ENCODE measurements at regions not wholly inside any gene's neighbourhood (a gene's known extent, or its start where the extent isn't known, plus 50 kb on each side); places are given as distances from the start of the nearest gene placed in this dataset.

DNA sequence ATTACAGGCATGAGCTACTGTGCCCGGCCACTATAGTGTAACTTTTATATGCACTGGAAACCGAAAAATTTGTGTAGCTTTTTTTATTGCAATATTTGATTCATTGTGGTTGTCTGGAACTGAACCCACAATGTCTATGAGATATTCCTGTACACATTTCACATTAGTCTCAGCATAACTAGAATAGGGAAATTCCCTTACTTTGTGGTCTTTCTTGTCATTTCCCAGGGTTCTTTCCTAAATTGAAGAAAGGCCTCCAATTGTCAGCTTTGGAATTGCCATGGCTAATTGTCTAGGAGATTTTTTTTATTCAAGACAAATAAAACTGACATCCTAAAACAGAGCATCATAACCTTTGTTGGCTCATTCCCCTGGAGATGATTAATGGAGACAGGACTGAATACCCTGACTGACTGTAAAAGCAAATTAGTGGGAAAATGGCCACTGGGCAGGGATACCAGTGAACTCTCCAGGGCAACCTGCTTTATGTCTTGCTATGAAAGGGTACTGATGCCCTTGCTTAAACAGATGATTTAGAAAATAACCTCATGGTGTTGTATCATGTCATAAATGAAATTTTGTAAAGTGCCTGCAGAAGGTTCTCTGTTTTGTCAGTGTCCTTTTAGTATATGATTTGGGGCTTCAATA lies 576.9 kb downstream of the RFPL4B start:
- POLR2A ChIA-PET, result no interaction called here

GRCh38 chr6:112925702-112926101 lies 578.6 kb downstream of the RFPL4B start:
- ChIA-PET POLR2A (no interaction called here), CTCF (no interaction called here)
- no peak overlapping the region for H3K4me2 ChIP-seq
- no peak overlapping the region for H3K4me3 ChIP-seq
- DNase-seq (ENCODE audit: low read depth in 1 of 2, low spot score in 1 of 2), result no peak
- no peak for TF ChIP-seq HOXB13 (CRISPR knock-in tag; IDR thresholded peaks at IDR 0.05; ENCODE audit: low read depth)
- TF ChIP-seq POLR2AphosphoS2 (conservative IDR thresholded peaks at IDR 0.05; ENCODE audit: low read length), result no peak
- no peak for TF ChIP-seq JUNB (IDR thresholded peaks at IDR 0.05)
- TF ChIP-seq NFE2L2 (conservative IDR thresholded peaks at IDR 0.05; ENCODE audit: low read length), result peak; percentile 68
- TF ChIP-seq MAFK (IDR thresholded peaks at IDR 0.05; ENCODE audit: partially characterized antibody), result peak; percentile 36
- H3K27ac ChIP-seq, result no peak overlapping the region
- no peak for FAIRE-seq
- H3K9me3 ChIP-seq, result no peaks in the 10 kb centered on the region
- no peaks in the 10 kb centered on the region for H3K4me1 ChIP-seq
- no peak for ATAC-seq

More for the DNA sequence above, 576.9 kb downstream of the RFPL4B start:
- Histone ChIP-seq H3K4me3 (no peak overlapping the region), H3K4me1 (no peaks in the 10 kb centered on the region), H3K9me3 (no peaks in the 10 kb centered on the region), H3K4me2 (no peak overlapping the region), H3K27ac (no peak overlapping the region)
- CTCF ChIA-PET, result no interaction called here
- ATAC-seq (no peak), DNase-seq (ENCODE audit: low read depth in 1 of 2, low spot score in 1 of 2) (no peak), FAIRE-seq (no peak)
- 68% methylated on average over 2 of the region's 2 CpGs for WGBS (ENCODE audit: missing lambda C conversion rate)
- TF ChIP-seq NPAS2 (CRISPR knock-in tag; IDR thresholded peaks at IDR 0.05; ENCODE audit: borderline replicate concordance), result no peak
- no peak for TF ChIP-seq RCOR1 (IDR thresholded peaks at IDR 0.05; ENCODE audit: low read depth, low read length)
- no peak for TF ChIP-seq KDM5A (IDR thresholded peaks at IDR 0.05)
- no peak for TF ChIP-seq TFCP2L1 (CRISPR knock-in tag; IDR thresholded peaks at IDR 0.05)
- TF ChIP-seq FOSL2 (IDR thresholded peaks at IDR 0.05), result no peak
- TF ChIP-seq FOSL2 (CRISPR knock-in tag; IDR thresholded peaks at IDR 0.05), result no peak
- TF ChIP-seq HOXA7 (CRISPR knock-in tag; IDR thresholded peaks at IDR 0.05), result no peak
- TF ChIP-seq MAZ (IDR thresholded peaks at IDR 0.05; ENCODE audit: borderline replicate concordance, low read depth, low read length), result no peak
- TF ChIP-seq, protein P1, sequence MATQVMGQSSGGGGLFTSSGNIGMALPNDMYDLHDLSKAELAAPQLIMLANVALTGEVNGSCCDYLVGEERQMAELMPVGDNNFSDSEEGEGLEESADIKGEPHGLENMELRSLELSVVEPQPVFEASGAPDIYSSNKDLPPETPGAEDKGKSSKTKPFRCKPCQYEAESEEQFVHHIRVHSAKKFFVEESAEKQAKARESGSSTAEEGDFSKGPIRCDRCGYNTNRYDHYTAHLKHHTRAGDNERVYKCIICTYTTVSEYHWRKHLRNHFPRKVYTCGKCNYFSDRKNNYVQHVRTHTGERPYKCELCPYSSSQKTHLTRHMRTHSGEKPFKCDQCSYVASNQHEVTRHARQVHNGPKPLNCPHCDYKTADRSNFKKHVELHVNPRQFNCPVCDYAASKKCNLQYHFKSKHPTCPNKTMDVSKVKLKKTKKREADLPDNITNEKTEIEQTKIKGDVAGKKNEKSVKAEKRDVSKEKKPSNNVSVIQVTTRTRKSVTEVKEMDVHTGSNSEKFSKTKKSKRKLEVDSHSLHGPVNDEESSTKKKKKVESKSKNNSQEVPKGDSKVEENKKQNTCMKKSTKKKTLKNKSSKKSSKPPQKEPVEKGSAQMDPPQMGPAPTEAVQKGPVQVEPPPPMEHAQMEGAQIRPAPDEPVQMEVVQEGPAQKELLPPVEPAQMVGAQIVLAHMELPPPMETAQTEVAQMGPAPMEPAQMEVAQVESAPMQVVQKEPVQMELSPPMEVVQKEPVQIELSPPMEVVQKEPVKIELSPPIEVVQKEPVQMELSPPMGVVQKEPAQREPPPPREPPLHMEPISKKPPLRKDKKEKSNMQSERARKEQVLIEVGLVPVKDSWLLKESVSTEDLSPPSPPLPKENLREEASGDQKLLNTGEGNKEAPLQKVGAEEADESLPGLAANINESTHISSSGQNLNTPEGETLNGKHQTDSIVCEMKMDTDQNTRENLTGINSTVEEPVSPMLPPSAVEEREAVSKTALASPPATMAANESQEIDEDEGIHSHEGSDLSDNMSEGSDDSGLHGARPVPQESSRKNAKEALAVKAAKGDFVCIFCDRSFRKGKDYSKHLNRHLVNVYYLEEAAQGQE (IDR thresholded peaks at IDR 0.05), result no peak
- no peak for TF ChIP-seq POLR2A (IDR thresholded peaks at IDR 0.05; ENCODE audit: low read length)
- no peak for TF ChIP-seq FOXS1 (CRISPR knock-in tag; IDR thresholded peaks at IDR 0.05)
- TF ChIP-seq HOXB13 (CRISPR knock-in tag; IDR thresholded peaks at IDR 0.05; ENCODE audit: low read depth), result no peak
- no peak for TF ChIP-seq HMGXB4 (CRISPR knock-in tag; IDR thresholded peaks at IDR 0.05; ENCODE audit: borderline replicate concordance)
- TF ChIP-seq HES2 (IDR thresholded peaks at IDR 0.05), result no peak
- TF ChIP-seq CHD2 (IDR thresholded peaks at IDR 0.05; ENCODE audit: low read length, partially characterized antibody), result no peak
- no peak for TF ChIP-seq PHF8 (IDR thresholded peaks at IDR 0.05; ENCODE audit: borderline replicate concordance, low read depth)
- no peak for TF ChIP-seq CBX2 (IDR thresholded peaks at IDR 0.05; ENCODE audit: borderline replicate concordance, low read depth)
- no peak for TF ChIP-seq ATOH8 (CRISPR knock-in tag; IDR thresholded peaks at IDR 0.05; ENCODE audit: low read depth)
- no peak for TF ChIP-seq SREBF2 (IDR thresholded peaks at IDR 0.05)
- no peak for TF ChIP-seq USF2 (IDR thresholded peaks at IDR 0.05)

Data from A549 (cell line).